ENCODE measurements at regions not wholly inside any gene's neighbourhood (a gene's known extent, or its start where the extent isn't known, plus 50 kb on each side); places are given as distances from the start of the nearest gene placed in this dataset.

DNA sequence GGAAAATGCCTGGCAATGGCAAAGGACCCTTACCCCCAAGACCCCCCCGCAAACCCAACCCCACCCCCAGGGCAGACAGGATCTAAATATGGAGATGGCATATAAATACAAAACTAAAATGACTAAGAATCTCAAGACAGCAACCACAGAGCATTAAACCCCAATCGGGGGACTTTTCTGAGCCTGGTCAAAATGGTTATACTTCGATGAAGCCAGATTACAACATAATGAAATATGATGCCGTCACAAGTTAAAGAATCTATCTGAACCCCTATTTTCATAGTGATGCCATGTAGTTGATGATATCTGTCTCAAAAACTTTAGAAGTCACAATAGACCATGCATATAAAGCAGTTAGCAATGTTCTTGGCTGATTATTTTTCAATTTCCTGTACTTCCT is 223.6 kb downstream of the CGGBP1 start:
- Histone ChIP-seq H3K36me3 (ENCODE audit: insufficient read depth, low read length) (no peaks in the 10 kb centered on the region), H4K20me1 (ENCODE audit: insufficient read depth, low read length) (no peaks in the 10 kb centered on the region), H3K9me3 (ENCODE audit: low read depth, low read length) (no peaks in the 10 kb centered on the region), H3K4me2 (ENCODE audit: insufficient read depth, low read length) (no peak overlapping the region), H2AFZ (ENCODE audit: low read length) (no peak overlapping the region), H3K27ac (ENCODE audit: low read depth, low read length) (no peak overlapping the region), H3K79me2 (ENCODE audit: insufficient read depth, low read length) (no peaks in the 10 kb centered on the region), H3K4me1 (ENCODE audit: insufficient read depth, low read length) (no peaks in the 10 kb centered on the region), H3K4me3 (ENCODE audit: insufficient read depth, low read length) (no peak overlapping the region), H3K27me3 (ENCODE audit: insufficient read depth, low read length) (no peaks in the 10 kb centered on the region)
- DNase-seq (ENCODE audit: insufficient read length, low spot score, missing footprints) = no peak
- no peak for TF ChIP-seq CTCF (IDR thresholded peaks at IDR 0.05; ENCODE audit: extremely low read depth, low read depth, low read length)

DNA sequence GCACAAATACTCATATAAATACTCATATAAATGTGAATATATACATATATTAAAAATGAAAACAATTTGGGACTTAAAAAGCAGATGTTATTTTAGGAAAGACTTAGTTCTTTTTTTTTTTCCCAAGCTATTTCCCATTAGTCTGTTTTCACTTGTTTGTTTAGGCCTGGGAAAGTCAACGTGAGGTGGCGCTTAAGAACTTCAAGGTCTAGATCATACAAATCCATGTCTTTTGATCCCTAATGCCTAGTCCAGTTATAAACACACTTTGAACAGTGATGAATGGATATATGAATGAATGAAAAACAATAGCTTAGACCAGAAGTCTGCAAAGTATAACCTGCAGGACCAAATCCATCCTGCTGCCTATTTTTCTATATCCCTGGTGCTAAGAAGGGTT is 224.5 kb downstream of the CGGBP1 start:
- Histone ChIP-seq H3K4me1 (ENCODE audit: insufficient read depth, low read length) (no peaks in the 10 kb centered on the region), H3K27me3 (ENCODE audit: insufficient read depth, low read length) (no peaks in the 10 kb centered on the region), H3K79me2 (ENCODE audit: insufficient read depth, low read length) (no peaks in the 10 kb centered on the region), H3K9me3 (ENCODE audit: low read depth, low read length) (no peaks in the 10 kb centered on the region), H3K4me3 (ENCODE audit: insufficient read depth, low read length) (no peak overlapping the region), H3K27ac (ENCODE audit: low read depth, low read length) (no peak overlapping the region), H3K4me2 (ENCODE audit: insufficient read depth, low read length) (no peak overlapping the region), H4K20me1 (ENCODE audit: insufficient read depth, low read length) (no peaks in the 10 kb centered on the region), H2AFZ (ENCODE audit: low read length) (no peak overlapping the region), H3K36me3 (ENCODE audit: insufficient read depth, low read length) (no peaks in the 10 kb centered on the region)
- DNase-seq (ENCODE audit: insufficient read length, low spot score, missing footprints) = no peak
- TF ChIP-seq CTCF (IDR thresholded peaks at IDR 0.05; ENCODE audit: extremely low read depth, low read depth, low read length) = no peak

DNA sequence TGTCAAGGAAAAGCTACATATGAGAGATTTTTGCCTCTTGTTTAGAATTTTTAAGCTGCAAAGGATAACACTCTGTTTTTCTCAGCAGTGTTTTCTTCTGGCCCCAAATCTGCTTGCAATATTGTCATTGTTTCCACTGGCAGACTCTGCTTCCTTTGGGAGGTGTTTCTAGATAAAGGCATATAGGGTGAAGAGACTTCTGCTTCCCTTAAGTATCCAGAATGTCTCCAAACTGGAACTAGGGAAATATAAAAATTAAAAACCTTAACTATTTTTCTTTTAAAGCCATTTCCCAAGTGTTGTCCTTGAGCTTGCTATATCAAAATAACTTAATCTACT is 225.8 kb downstream of the CGGBP1 start:
- H3K27me3 ChIP-seq (ENCODE audit: insufficient read depth, low read length) = no peaks in the 10 kb centered on the region
- no peaks in the 10 kb centered on the region for H4K20me1 ChIP-seq (ENCODE audit: insufficient read depth, low read length)
- no peak for DNase-seq (ENCODE audit: insufficient read length, low spot score, missing footprints)
- H3K9me3 ChIP-seq (ENCODE audit: low read depth, low read length) = no peaks in the 10 kb centered on the region
- no peaks in the 10 kb centered on the region for H3K79me2 ChIP-seq (ENCODE audit: insufficient read depth, low read length)
- no peaks in the 10 kb centered on the region for H3K36me3 ChIP-seq (ENCODE audit: insufficient read depth, low read length)
- no peaks in the 10 kb centered on the region for H3K4me1 ChIP-seq (ENCODE audit: insufficient read depth, low read length)
- H3K27ac ChIP-seq (ENCODE audit: low read depth, low read length) = no peak overlapping the region
- no peak overlapping the region for H2AFZ ChIP-seq (ENCODE audit: low read length)
- H3K4me2 ChIP-seq (ENCODE audit: insufficient read depth, low read length) = no peak overlapping the region
- no peak overlapping the region for H3K4me3 ChIP-seq (ENCODE audit: insufficient read depth, low read length)
- TF ChIP-seq CTCF (IDR thresholded peaks at IDR 0.05; ENCODE audit: extremely low read depth, low read depth, low read length) = no peak

GRCh38 chr3:87828046-87828445 is 230.8 kb downstream of the CGGBP1 start:
- no peaks in the 10 kb centered on the region for H3K9me3 ChIP-seq (ENCODE audit: low read depth, low read length)
- DNase-seq (ENCODE audit: insufficient read length, low spot score, missing footprints) = no peak
- H3K4me1 ChIP-seq (ENCODE audit: insufficient read depth, low read length) = no peaks in the 10 kb centered on the region
- no peak overlapping the region for H3K27ac ChIP-seq (ENCODE audit: low read depth, low read length)
- no peak overlapping the region for H2AFZ ChIP-seq (ENCODE audit: low read length)
- no peak overlapping the region for H3K4me2 ChIP-seq (ENCODE audit: insufficient read depth, low read length)
- H3K27me3 ChIP-seq (ENCODE audit: insufficient read depth, low read length) = no peaks in the 10 kb centered on the region
- no peak for TF ChIP-seq CTCF (IDR thresholded peaks at IDR 0.05; ENCODE audit: extremely low read depth, low read depth, low read length)
- no peaks in the 10 kb centered on the region for H3K36me3 ChIP-seq (ENCODE audit: insufficient read depth, low read length)
- H3K79me2 ChIP-seq (ENCODE audit: insufficient read depth, low read length) = no peaks in the 10 kb centered on the region
- no peaks in the 10 kb centered on the region for H4K20me1 ChIP-seq (ENCODE audit: insufficient read depth, low read length)
- no peak overlapping the region for H3K4me3 ChIP-seq (ENCODE audit: insufficient read depth, low read length)

All from osteoblast (primary cell).